Neural cell (in vitro differentiated cells): ENCODE measurements at regions not wholly inside any gene's neighbourhood (a gene's known extent, or its start where the extent isn't known, plus 50 kb on each side); places are given as distances from the start of the nearest gene placed in this dataset.

ENCODE experiments used
- H2AFZ ChIP-seq: fragments of 200-600, 300-800 bp; sonication (generic), shearing (Covaris generic); 2 replicates; pipeline ENCODE4 v1.6.0; 2014; ENCODE audit warnings: low read depth, mild to moderate bottlenecking, antibody characterized with exemption, low read length, moderate library complexity
- H3F3A ChIP-seq: fragments of 200-600 bp; shearing (Covaris generic); 2 replicates; pipeline ENCODE4 v1.6.1; 2016; ENCODE audit warnings: mild to moderate bottlenecking, moderate library complexity, mixed read lengths, antibody characterized with exemption, low read length; ENCODE audit not compliant: insufficient read depth, poor library complexity, severe bottlenecking
- H3K27ac ChIP-seq: fragments of 200-600, 300-800 bp; sonication (generic), shearing (Covaris generic); 2 replicates; pipeline ENCODE4 v1.5.1; 2014; ENCODE audit warnings: mild to moderate bottlenecking, low read length, moderate library complexity
- H3K27me3 ChIP-seq: fragments of 300-800, 200-600 bp; sonication (generic), shearing (Covaris generic); 2 replicates; pipeline ENCODE4 v1.6.0; 2014; ENCODE audit warnings: mild to moderate bottlenecking, low read depth, low read length, moderate library complexity; ENCODE audit not compliant: insufficient read depth
- H3K36me3 ChIP-seq: fragments of 300-800, 200-600 bp; sonication (generic), shearing (Covaris generic); 2 replicates; pipeline ENCODE4 v1.5.1; 2014; ENCODE audit warnings: mild to moderate bottlenecking, antibody characterized with exemption, low read length, moderate library complexity; ENCODE audit not compliant: insufficient read depth
- H3K4me2 ChIP-seq: fragments of 300-800, 200-600 bp; sonication (generic), shearing (Covaris generic); 2 replicates; pipeline ENCODE4 v1.6.0; 2014; ENCODE audit warnings: mild to moderate bottlenecking, low read length
- H3K4me3 ChIP-seq: fragments of 300-800, 200-600 bp; sonication (generic), shearing (Covaris generic); 2 replicates; pipeline ENCODE4 v1.5.1; 2014; ENCODE audit warnings: mild to moderate bottlenecking, low read length, moderate library complexity
- H3K79me2 ChIP-seq: fragments of 200-600 bp; shearing (Covaris generic); replicated peaks from 2 replicates; pipeline ENCODE4 v1.6.0; 2014; ENCODE audit warnings: mild to moderate bottlenecking, low read length, moderate library complexity; ENCODE audit not compliant: insufficient read depth
- H3K9ac ChIP-seq: fragments of 300-800, 200-600 bp; sonication (generic), shearing (Covaris generic); 2 replicates; pipeline ENCODE4 v1.6.1; 2016; ENCODE audit warnings: mild to moderate bottlenecking, low read length, mixed read lengths
- H3K9me2 ChIP-seq: fragments of 200-600 bp; shearing (Covaris generic); 2 replicates; pipeline ENCODE4 v1.6.1; 2016; ENCODE audit warnings: mild to moderate bottlenecking, low read length, mixed read lengths; ENCODE audit not compliant: insufficient read depth
- H3K9me3 ChIP-seq: fragments of 200-600, 300-800 bp; sonication (generic), shearing (Covaris generic); 2 replicates; pipeline ENCODE4 v1.6.1; 2016; ENCODE audit warnings: mild to moderate bottlenecking, mixed run types, low read length, moderate library complexity, mixed read lengths
- H4K20me1 ChIP-seq: fragments of 200-600 bp; shearing (Covaris generic); 2 replicates; pipeline ENCODE4 v1.6.1; 2016; ENCODE audit warnings: mild to moderate bottlenecking, mixed run types; ENCODE audit not compliant: insufficient read depth
- CTCF ChIP-seq: fragments of 450-650 bp; IDR thresholded peaks from 2 replicates; pipeline ENCODE4 v1.5.1; 2014; ENCODE audit warnings: antibody characterized with exemption, mild to moderate bottlenecking, moderate library complexity; ENCODE audit not compliant: poor library complexity, severe bottlenecking
- EP300 ChIP-seq: fragments of 450-650 bp; conservative IDR thresholded peaks from 2 replicates; pipeline ENCODE4 v1.6.1; 2014; ENCODE audit warnings: antibody characterized with exemption, mild to moderate bottlenecking, moderate library complexity; ENCODE audit not compliant: poor library complexity, severe bottlenecking
- EZH2 ChIP-seq: fragments of 200-600, 300-800 bp; shearing (Covaris generic), sonication (generic); IDR thresholded peaks from 2 replicates; pipeline ENCODE4 v1.6.1; 2014; ENCODE audit warnings: antibody characterized with exemption, low read length, borderline replicate concordance, mild to moderate bottlenecking; ENCODE audit not compliant: insufficient read depth, poor library complexity, severe bottlenecking
- MXI1 ChIP-seq: fragments of 450-650 bp; conservative IDR thresholded peaks from 2 replicates; pipeline ENCODE4 v1.6.1; 2014; ENCODE audit warnings: antibody characterized with exemption, mild to moderate bottlenecking; ENCODE audit not compliant: poor library complexity, severe bottlenecking
- POLR2AphosphoS5 ChIP-seq: IDR thresholded peaks from 2 replicates; pipeline ENCODE4 v1.6.1; 2012
- RAD21 ChIP-seq: fragments of 450-650 bp; conservative IDR thresholded peaks from 2 replicates; pipeline ENCODE4 v1.6.1; 2014; ENCODE audit warnings: antibody characterized with exemption, mild to moderate bottlenecking, moderate library complexity
- REST ChIP-seq: IDR thresholded peaks from 2 replicates; pipeline ENCODE4 v1.6.1; 2012; ENCODE audit warnings: borderline replicate concordance
- SMC3 ChIP-seq: fragments of 450-650 bp; conservative IDR thresholded peaks from 2 replicates; pipeline ENCODE4 v1.6.1; 2014; ENCODE audit warnings: antibody characterized with exemption, mild to moderate bottlenecking, moderate library complexity; ENCODE audit not compliant: poor library complexity
- TAF1 ChIP-seq: IDR thresholded peaks from 2 replicates; pipeline ENCODE4 v1.6.1; 2012; ENCODE audit warnings: low read depth

GRCh38 chr1:219798283-219799030 lies 129.9 kb downstream of the SLC30A10 start:
- no peak for TF ChIP-seq EZH2
- Histone ChIP-seq H3K27me3 (no peaks in the 10 kb centered on the region), H4K20me1 (no peaks in the 10 kb centered on the region), H3K79me2 (no peaks in the 10 kb centered on the region), H3K9me2 (no peaks in the 10 kb centered on the region), H3K4me2 (no peak overlapping the region), H3K9ac (no peak overlapping the region), H2AFZ (no peak overlapping the region), H3K4me3 (no peak overlapping the region), H3K9me3 (no peaks in the 10 kb centered on the region), H3K36me3 (no peaks in the 10 kb centered on the region), H3F3A (no peaks in the 10 kb centered on the region), H3K27ac (no peak overlapping the region)

- Histone ChIP-seq H3F3A (no peaks in the 10 kb centered on the region), H3K9me3 (no peaks in the 10 kb centered on the region), H3K4me3 (no peak overlapping the region), H3K27me3 (no peaks in the 10 kb centered on the region), H3K27ac (no peak overlapping the region), H3K79me2 (no peaks in the 10 kb centered on the region), H3K4me2 (no peak overlapping the region), H3K9me2 (no peaks in the 10 kb centered on the region), H3K36me3 (no peaks in the 10 kb centered on the region), H3K9ac (no peak overlapping the region), H4K20me1 (no peaks in the 10 kb centered on the region), H2AFZ (no peak overlapping the region)
- TF ChIP-seq SMC3 (no peak), MXI1 (no peak), CTCF (no peak), TAF1 (no peak), EP300 (no peak), REST (no peak)
Observed at GRCh38 chr1:219797683-219798082, 130.7 kb downstream of the SLC30A10 start.

- TF ChIP-seq EP300 (no peak), EZH2 (no peak), CTCF (no peak), MXI1 (no peak), RAD21 (no peak), TAF1 (no peak), SMC3 (no peak), POLR2AphosphoS5 (no peak), REST (no peak)
- Histone ChIP-seq H3K9ac (no peak overlapping the region), H4K20me1 (no peaks in the 10 kb centered on the region), H3K4me2 (no peak overlapping the region), H3K27me3 (no peaks in the 10 kb centered on the region), H3K9me2 (no peaks in the 10 kb centered on the region), H2AFZ (no peak overlapping the region), H3K4me3 (no peak overlapping the region), H3K79me2 (no peaks in the 10 kb centered on the region), H3K36me3 (no peaks in the 10 kb centered on the region), H3K27ac (no peak overlapping the region), H3F3A (no peaks in the 10 kb centered on the region), H3K9me3 (no peaks in the 10 kb centered on the region)
Observed at GRCh38 chr1:219797009-219797408, 131.3 kb downstream of the SLC30A10 start.
